ENCODE measurements at regions not wholly inside any gene's neighbourhood (a gene's known extent, or its start where the extent isn't known, plus 50 kb on each side); places are given as distances from the start of the nearest gene placed in this dataset.

DNA sequence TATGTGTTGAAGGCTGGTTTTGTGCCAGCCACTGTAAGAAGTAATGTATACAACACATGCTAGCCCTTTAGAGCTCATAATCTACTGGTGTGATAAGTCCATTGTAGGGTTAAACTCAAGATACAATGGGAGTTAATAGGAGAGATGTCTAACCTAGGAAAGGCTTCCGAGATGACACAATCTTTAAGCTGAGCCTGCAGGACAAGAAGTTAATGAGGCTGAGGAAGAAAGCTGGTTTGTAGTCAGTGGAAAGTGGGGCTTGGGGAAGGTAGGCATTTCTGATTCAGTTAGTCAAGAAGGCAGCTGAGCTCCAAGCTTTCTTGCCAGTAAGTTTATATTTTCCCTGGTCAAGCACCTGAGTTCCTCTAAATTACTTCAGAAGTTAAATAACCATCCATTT, 83.0 kb upstream of the TGFBR2 start:
- H2AFZ ChIP-seq (ENCODE audit: low read depth, low read length), result no peak overlapping the region
- H4K20me1 ChIP-seq (ENCODE audit: insufficient read depth), result no peaks in the 10 kb centered on the region
- H3K4me3 ChIP-seq (ENCODE audit: low read length), result no peak overlapping the region
- H3K9me3 ChIP-seq (ENCODE audit: low read length), result no peaks in the 10 kb centered on the region
- no peak overlapping the region for H3K9ac ChIP-seq (ENCODE audit: low read length)
- no peaks in the 10 kb centered on the region for H3K36me3 ChIP-seq (ENCODE audit: insufficient read depth, low read length)
- H3F3A ChIP-seq (ENCODE audit: insufficient read depth, low read length, poor library complexity, severe bottlenecking), result no peaks in the 10 kb centered on the region
- H3K9me2 ChIP-seq (ENCODE audit: insufficient read depth, low read length), result no peaks in the 10 kb centered on the region
- H3K27ac ChIP-seq (ENCODE audit: low read length), result no peak overlapping the region
- H3K79me2 ChIP-seq (replicated peaks; ENCODE audit: insufficient read depth, low read length), result no peaks in the 10 kb centered on the region
- H3K4me2 ChIP-seq (ENCODE audit: low read length), result no peak overlapping the region
- TF ChIP-seq MXI1 (conservative IDR thresholded peaks at IDR 0.05; ENCODE audit: poor library complexity, severe bottlenecking) (no peak), TAF1 (IDR thresholded peaks at IDR 0.05; ENCODE audit: low read depth) (no peak)
- H3K27me3 ChIP-seq (ENCODE audit: insufficient read depth, low read depth, low read length), result no peaks in the 10 kb centered on the region

GRCh38 chr3:30524357-30525040, 81.9 kb upstream of the TGFBR2 start:
- H3F3A ChIP-seq (ENCODE audit: insufficient read depth, low read length, poor library complexity, severe bottlenecking), result no peaks in the 10 kb centered on the region
- no peaks in the 10 kb centered on the region for H3K36me3 ChIP-seq (ENCODE audit: insufficient read depth, low read length)
- no peaks in the 10 kb centered on the region for H3K9me3 ChIP-seq (ENCODE audit: low read length)
- no peak overlapping the region for H3K27ac ChIP-seq (ENCODE audit: low read length)
- no peak overlapping the region for H3K4me3 ChIP-seq (ENCODE audit: low read length)
- no peaks in the 10 kb centered on the region for H3K79me2 ChIP-seq (replicated peaks; ENCODE audit: insufficient read depth, low read length)
- H3K9ac ChIP-seq (ENCODE audit: low read length), result no peak overlapping the region
- H4K20me1 ChIP-seq (ENCODE audit: insufficient read depth), result no peaks in the 10 kb centered on the region
- H3K9me2 ChIP-seq (ENCODE audit: insufficient read depth, low read length), result no peaks in the 10 kb centered on the region
- no peak overlapping the region for H2AFZ ChIP-seq (ENCODE audit: low read depth, low read length)
- no peak overlapping the region for H3K4me2 ChIP-seq (ENCODE audit: low read length)
- H3K27me3 ChIP-seq (ENCODE audit: insufficient read depth, low read depth, low read length), result no peaks in the 10 kb centered on the region
- TF ChIP-seq TAF1 (IDR thresholded peaks at IDR 0.05; ENCODE audit: low read depth) (no peak), EZH2 (IDR thresholded peaks at IDR 0.05; ENCODE audit: borderline replicate concordance, insufficient read depth, low read length, poor library complexity, severe bottlenecking) (no peak), MXI1 (conservative IDR thresholded peaks at IDR 0.05; ENCODE audit: poor library complexity, severe bottlenecking) (no peak), RAD21 (conservative IDR thresholded peaks at IDR 0.05) (no peak), EP300 (conservative IDR thresholded peaks at IDR 0.05; ENCODE audit: poor library complexity, severe bottlenecking) (no peak)

- H2AFZ ChIP-seq (ENCODE audit: low read depth, low read length), result no peak overlapping the region
These were observed 80.4 kb upstream of the TGFBR2 start for GRCh38 chr3:30526031-30526430.

More at GRCh38 chr3:30526031-30526430, 80.4 kb upstream of the TGFBR2 start:
- no peaks in the 10 kb centered on the region for H3K27me3 ChIP-seq (ENCODE audit: insufficient read depth, low read depth, low read length)
- no peaks in the 10 kb centered on the region for H4K20me1 ChIP-seq (ENCODE audit: insufficient read depth)
- no peak overlapping the region for H3K4me3 ChIP-seq (ENCODE audit: low read length)
- no peaks in the 10 kb centered on the region for H3K9me3 ChIP-seq (ENCODE audit: low read length)
- TF ChIP-seq SMC3 (conservative IDR thresholded peaks at IDR 0.05; ENCODE audit: poor library complexity) (no peak), MXI1 (conservative IDR thresholded peaks at IDR 0.05; ENCODE audit: poor library complexity, severe bottlenecking) (no peak), TAF1 (IDR thresholded peaks at IDR 0.05; ENCODE audit: low read depth) (no peak), EP300 (conservative IDR thresholded peaks at IDR 0.05; ENCODE audit: poor library complexity, severe bottlenecking) (no peak), EZH2 (IDR thresholded peaks at IDR 0.05; ENCODE audit: borderline replicate concordance, insufficient read depth, low read length, poor library complexity, severe bottlenecking) (no peak), RAD21 (conservative IDR thresholded peaks at IDR 0.05) (no peak), POLR2AphosphoS5 (IDR thresholded peaks at IDR 0.05) (no peak), REST (IDR thresholded peaks at IDR 0.05; ENCODE audit: borderline replicate concordance) (no peak)
- TF ChIP-seq, protein P1, sequence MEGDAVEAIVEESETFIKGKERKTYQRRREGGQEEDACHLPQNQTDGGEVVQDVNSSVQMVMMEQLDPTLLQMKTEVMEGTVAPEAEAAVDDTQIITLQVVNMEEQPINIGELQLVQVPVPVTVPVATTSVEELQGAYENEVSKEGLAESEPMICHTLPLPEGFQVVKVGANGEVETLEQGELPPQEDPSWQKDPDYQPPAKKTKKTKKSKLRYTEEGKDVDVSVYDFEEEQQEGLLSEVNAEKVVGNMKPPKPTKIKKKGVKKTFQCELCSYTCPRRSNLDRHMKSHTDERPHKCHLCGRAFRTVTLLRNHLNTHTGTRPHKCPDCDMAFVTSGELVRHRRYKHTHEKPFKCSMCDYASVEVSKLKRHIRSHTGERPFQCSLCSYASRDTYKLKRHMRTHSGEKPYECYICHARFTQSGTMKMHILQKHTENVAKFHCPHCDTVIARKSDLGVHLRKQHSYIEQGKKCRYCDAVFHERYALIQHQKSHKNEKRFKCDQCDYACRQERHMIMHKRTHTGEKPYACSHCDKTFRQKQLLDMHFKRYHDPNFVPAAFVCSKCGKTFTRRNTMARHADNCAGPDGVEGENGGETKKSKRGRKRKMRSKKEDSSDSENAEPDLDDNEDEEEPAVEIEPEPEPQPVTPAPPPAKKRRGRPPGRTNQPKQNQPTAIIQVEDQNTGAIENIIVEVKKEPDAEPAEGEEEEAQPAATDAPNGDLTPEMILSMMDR (IDR thresholded peaks at IDR 0.05; ENCODE audit: poor library complexity, severe bottlenecking), result no peak
- H3K4me2 ChIP-seq (ENCODE audit: low read length), result no peak overlapping the region
- no peak overlapping the region for H3K27ac ChIP-seq (ENCODE audit: low read length)
- H3K79me2 ChIP-seq (replicated peaks; ENCODE audit: insufficient read depth, low read length), result no peaks in the 10 kb centered on the region
- no peak overlapping the region for H3K9ac ChIP-seq (ENCODE audit: low read length)
- no peaks in the 10 kb centered on the region for H3K36me3 ChIP-seq (ENCODE audit: insufficient read depth, low read length)
- H3K9me2 ChIP-seq (ENCODE audit: insufficient read depth, low read length), result no peaks in the 10 kb centered on the region
- no peaks in the 10 kb centered on the region for H3F3A ChIP-seq (ENCODE audit: insufficient read depth, low read length, poor library complexity, severe bottlenecking)

Measured in neural cell (in vitro differentiated cells).